ENCODE measurements at regions not wholly inside any gene's neighbourhood (a gene's known extent, or its start where the extent isn't known, plus 50 kb on each side); places are given as distances from the start of the nearest gene placed in this dataset.
A peak's percentile ranks its signal among the peaks of the same experiment; 100 is the strongest.
"Not testable (repeated sequence)": the region's sequence is repeated elsewhere in the genome, so short reads cannot be mapped to it uniquely, and the experiment has no call there.

DNA sequence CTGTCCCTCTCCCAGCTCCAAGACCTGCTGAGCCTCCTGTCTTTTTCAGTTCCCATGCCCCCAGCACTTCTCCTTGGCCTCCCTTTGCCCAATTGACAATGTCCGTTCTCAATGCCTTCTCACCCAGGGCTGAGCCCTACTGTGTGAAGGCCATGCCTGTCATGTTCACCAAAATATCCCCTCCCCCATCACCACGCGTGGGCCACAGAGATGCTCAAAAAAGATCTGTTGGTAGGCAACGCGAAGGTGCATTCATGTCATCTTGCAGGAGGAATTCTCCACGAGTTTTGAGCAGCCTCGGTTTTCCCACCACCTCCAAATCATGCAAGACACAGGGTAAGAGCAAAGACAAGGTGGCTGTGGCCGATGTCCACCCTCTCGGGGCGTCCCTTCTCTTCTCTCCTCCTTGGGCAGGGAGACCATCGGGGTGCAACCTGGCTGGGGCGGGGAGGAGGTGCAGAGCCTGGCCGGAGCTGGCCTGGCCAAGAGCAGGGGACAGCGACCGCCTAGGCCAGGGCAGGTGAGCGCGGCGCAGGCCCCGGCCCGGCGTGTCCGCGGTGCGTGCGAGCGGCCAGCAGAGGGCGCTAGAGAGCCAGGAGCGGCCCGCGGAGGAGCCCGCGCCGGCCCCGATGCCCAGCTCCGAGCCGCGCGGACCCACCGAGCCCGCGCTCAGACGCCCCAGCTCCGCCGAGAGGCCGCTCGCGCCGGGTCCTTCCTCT, 56.3 kb upstream of the KRTAP5-11 start:
- DNase-seq = peak; percentile 63
- POLR2A ChIA-PET; H3K9me3 Mint-ChIP-seq; H3K4me1 Mint-ChIP-seq; H3K36me3 Mint-ChIP-seq (ENCODE audit: low read depth); H3K27ac Mint-ChIP-seq; H3K4me3 Mint-ChIP-seq: not testable (repeated sequence)
- CTCF ChIA-PET = interaction anchor here (0.6 kb wide), 1 partner anchor 57 kb away, joined by 3 read pairs; no protein-coding TSS in a partner anchor
- H3K27me3 Mint-ChIP-seq = peaks cover 28% of the 10 kb centered on the region

DNA sequence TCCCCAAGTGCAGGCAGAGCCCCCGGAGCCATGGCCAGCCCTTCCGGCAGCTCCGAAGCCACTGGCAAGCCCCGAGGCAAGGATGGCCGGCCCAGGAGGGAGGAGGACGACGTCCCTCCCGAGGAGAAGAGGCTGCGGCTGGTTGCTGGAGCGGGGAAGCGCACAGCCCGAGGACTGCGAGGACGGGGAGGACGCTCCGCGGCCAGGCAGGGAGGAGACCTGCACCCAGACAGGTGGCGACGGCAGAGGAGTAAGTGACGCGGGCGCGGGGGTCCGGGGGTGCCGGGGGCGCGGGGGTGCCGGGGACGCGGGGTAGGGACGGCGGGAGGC, 56.8 kb upstream of the KRTAP5-11 start:
- CTCF ChIA-PET = interaction anchor here (1.2 kb wide), 1 partner anchor 71 kb away, joined by 3 read pairs; no protein-coding TSS in a partner anchor
- peaks cover 28% of the 10 kb centered on the region for H3K27me3 Mint-ChIP-seq
- H3K9me3 Mint-ChIP-seq; H3K4me3 Mint-ChIP-seq; POLR2A ChIA-PET; DNase-seq; H3K27ac Mint-ChIP-seq; H3K4me1 Mint-ChIP-seq; H3K36me3 Mint-ChIP-seq (ENCODE audit: low read depth): not testable (repeated sequence)

DNA sequence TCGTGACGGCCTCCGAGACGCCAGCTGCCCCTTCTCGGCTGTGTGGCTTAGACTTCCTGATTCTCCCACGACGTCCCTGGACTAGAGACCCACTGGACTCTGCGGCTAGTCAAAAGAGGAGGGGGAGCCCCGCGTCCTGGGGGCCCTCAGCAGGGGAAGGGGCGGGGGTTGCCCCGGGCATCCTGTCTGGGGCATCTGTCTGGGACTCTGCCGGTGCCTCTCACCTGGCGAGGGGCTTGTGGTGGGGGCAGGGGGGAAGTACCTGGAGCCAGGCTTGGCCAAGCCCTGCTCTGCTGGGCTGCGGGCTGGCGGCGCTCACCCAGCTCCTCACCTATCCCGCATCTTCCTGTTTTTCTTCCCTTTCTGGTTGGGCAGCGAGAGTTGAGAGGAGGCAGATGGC, 57.2 kb upstream of the KRTAP5-11 start:
- H3K4me1 Mint-ChIP-seq; DNase-seq; H3K36me3 Mint-ChIP-seq (ENCODE audit: low read depth); H3K4me3 Mint-ChIP-seq; H3K9me3 Mint-ChIP-seq; POLR2A ChIA-PET; H3K27ac Mint-ChIP-seq: not testable (repeated sequence)
- CTCF ChIA-PET = interaction anchor here (0.6 to 1.2 kb wide), 2 partner anchors 71 to 82 kb away, joined by 3 read pairs; no protein-coding TSS in a partner anchor
- peaks cover 28% of the 10 kb centered on the region for H3K27me3 Mint-ChIP-seq

DNA sequence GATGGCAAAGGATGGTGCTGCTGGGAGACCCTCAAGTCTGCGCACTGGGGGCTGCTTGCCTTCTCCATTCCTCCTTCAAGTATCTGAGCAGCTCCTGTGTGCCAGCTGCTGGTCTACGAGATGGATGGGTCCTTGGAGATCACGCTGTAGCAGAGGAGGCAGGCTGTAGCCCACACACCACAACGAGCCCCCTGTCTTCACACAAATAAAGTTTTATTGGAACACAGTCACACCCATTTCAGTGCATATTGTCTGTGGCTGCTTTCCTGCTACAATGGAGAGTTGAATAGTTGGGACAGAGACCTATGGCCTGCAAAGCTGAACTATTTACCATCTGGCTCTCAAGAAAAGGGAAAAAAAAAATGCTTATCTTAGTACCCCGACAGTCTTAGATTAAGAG, 64.4 kb upstream of the KRTAP5-11 start:
- CTCF ChIA-PET; DNase-seq; POLR2A ChIA-PET; H3K27ac Mint-ChIP-seq; H3K4me3 Mint-ChIP-seq; H3K4me1 Mint-ChIP-seq; H3K36me3 Mint-ChIP-seq (ENCODE audit: low read depth); H3K27me3 Mint-ChIP-seq; H3K9me3 Mint-ChIP-seq: not testable (repeated sequence)

DNA sequence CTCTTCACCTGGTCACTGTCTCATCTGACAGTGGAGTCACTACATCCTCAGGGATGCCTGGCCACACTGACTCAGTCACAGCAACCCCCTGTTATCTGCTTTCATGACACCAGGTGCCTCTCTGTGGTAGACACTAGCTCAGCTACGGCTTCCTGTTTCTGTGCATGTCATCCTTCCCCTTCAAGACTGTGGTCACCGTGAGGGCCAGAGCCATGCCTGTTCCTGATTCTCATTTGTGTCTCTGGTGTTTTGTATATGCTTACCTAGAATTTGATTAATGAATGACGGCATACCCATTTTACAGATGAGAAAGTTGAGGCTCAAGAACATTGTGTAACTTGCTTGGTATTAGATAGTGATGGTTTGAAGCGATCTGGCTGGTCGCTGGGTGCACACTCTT, 70.3 kb upstream of the KRTAP5-11 start:
- H3K27me3 Mint-ChIP-seq; H3K27ac Mint-ChIP-seq; H3K9me3 Mint-ChIP-seq; H3K4me1 Mint-ChIP-seq; CTCF ChIA-PET; POLR2A ChIA-PET; DNase-seq; H3K4me3 Mint-ChIP-seq; H3K36me3 Mint-ChIP-seq (ENCODE audit: low read depth): not testable (repeated sequence)

DNA sequence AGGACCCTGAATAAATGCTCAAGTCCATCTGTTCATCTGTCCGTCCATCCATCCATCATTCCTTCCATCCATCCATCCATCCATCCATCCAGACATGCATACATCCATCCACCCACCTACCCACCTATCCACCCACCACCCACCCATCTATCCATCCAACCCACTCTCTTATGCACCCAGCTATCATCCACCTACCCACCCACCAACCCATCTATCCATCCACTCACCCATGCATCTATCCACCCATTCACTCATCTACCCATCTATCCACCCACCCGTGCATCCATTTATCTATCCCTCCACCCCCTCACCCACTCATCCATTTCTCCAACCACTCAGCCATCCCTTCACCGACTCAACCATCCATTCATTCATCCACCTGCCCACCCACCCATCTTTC, 71.7 kb upstream of the KRTAP5-11 start:
- DNase-seq; H3K4me1 Mint-ChIP-seq; H3K27me3 Mint-ChIP-seq; H3K4me3 Mint-ChIP-seq; H3K9me3 Mint-ChIP-seq; CTCF ChIA-PET; H3K27ac Mint-ChIP-seq; POLR2A ChIA-PET; H3K36me3 Mint-ChIP-seq (ENCODE audit: low read depth): not testable (repeated sequence)

DNA sequence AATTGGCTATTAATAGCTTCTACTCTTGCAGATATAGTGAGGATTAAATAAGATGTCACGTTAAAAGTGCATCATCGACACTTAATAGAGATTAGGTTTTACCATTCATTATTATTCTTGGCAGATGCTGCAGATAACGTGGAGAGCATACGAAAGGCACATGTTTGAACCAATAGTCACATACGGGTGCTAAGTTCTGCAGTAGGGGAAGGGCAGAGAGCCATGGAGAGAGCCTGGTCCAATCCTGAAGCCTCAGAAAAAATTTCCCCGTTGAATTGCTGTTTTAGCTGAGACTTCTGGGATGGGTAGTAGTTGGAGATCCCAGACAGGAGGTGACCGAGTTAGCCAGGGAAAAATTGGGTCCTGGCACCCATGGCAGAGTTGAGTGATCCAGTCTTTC, 72.4 kb upstream of the KRTAP5-11 start:
- H3K4me3 Mint-ChIP-seq; CTCF ChIA-PET; H3K27me3 Mint-ChIP-seq; H3K36me3 Mint-ChIP-seq (ENCODE audit: low read depth); H3K9me3 Mint-ChIP-seq; H3K27ac Mint-ChIP-seq; H3K4me1 Mint-ChIP-seq; DNase-seq; POLR2A ChIA-PET: not testable (repeated sequence)

DNA sequence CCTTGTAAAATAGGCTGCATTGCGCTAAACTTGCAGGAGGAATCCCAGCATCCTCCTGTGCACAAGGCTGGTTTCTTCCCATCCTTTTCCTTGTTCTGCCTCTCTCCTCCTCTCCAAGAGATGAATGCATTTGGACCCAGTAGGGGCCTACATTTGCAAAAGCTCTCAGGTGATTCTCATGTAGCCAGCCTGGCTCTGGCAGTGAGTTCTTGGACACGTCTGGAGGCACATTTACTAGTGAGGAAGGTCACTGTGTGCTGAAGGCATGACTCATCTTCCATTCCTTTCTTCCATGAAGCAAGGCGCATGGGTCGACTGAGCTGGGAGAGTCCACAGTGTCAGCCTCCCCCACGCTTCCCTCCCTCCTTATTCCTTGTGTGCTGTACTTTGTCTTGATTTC, 73.8 kb upstream of the KRTAP5-11 start:
- H3K27ac Mint-ChIP-seq; H3K9me3 Mint-ChIP-seq; H3K4me3 Mint-ChIP-seq; DNase-seq; H3K4me1 Mint-ChIP-seq; POLR2A ChIA-PET; H3K27me3 Mint-ChIP-seq; CTCF ChIA-PET; H3K36me3 Mint-ChIP-seq (ENCODE audit: low read depth): not testable (repeated sequence)

DNA sequence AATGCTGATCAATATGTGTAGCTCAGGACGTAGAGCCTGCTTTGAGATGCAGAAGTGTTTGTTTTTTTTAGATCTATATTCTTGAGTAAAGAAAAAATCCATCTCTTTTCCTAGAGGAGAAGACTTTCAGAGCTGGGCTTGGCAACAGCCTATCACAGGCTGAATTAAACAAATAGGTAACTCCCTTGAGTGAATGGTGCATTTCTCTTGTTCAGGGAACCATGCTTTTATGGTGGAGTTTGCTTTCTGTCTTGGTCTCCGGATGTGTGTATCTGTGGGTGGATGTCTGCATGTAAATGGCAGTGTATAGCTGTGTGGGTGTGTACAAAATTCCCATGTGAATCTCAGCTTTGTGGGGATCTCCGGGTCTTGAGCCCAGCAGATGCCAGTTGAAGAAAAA, 82.3 kb upstream of the KRTAP5-11 start:
- H3K36me3 Mint-ChIP-seq (ENCODE audit: low read depth); H3K4me3 Mint-ChIP-seq; H3K9me3 Mint-ChIP-seq; H3K4me1 Mint-ChIP-seq; CTCF ChIA-PET; DNase-seq; H3K27ac Mint-ChIP-seq; H3K27me3 Mint-ChIP-seq; POLR2A ChIA-PET: not testable (repeated sequence)

DNA sequence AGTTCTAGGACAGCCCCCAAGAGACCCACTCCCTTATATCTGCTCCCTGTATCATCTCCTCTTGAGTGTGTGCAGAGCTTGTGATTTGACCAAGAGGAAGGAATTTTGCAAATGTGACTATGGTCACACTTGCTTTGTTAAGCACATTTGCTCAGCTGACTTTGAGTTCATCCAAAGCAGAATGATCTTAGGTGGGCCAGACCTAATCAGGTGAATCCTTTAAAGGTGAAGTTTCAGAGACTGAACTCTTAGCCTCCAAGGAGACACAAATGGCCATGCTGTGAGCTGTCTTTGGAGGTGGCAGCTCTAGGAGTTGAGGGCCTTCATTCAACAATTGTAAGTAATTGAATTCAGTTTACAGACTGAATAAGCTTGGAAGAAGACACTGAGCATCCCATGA, 115.4 kb upstream of the KRTAP5-11 start:
- H3K9me3 Mint-ChIP-seq; H3K27me3 Mint-ChIP-seq; H3K27ac Mint-ChIP-seq; H3K4me1 Mint-ChIP-seq; H3K4me3 Mint-ChIP-seq; DNase-seq; CTCF ChIA-PET; H3K36me3 Mint-ChIP-seq (ENCODE audit: low read depth); POLR2A ChIA-PET: not testable (repeated sequence)

DNA sequence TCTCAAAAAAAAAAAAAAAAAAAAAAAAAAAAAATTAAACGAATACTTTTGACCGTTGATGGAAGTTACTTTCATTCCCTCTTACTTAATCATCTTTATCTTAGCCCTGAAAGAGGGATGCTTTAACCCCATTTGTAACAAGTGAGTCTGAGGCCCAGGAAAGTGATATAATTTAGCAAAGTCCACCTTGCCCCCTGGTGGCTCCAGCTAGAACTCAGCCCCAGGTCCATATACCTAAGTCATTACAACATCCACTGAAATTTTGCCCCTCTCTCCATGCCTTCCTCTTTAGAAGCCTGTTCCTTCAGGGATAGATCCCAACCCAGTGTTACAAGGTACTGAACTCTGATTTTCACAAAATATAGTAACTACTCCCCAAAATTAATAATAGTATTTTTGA, 116.3 kb upstream of the KRTAP5-11 start:
- H3K9me3 Mint-ChIP-seq; POLR2A ChIA-PET; H3K27ac Mint-ChIP-seq; DNase-seq; H3K36me3 Mint-ChIP-seq (ENCODE audit: low read depth); H3K4me1 Mint-ChIP-seq; H3K4me3 Mint-ChIP-seq; H3K27me3 Mint-ChIP-seq: not testable (repeated sequence)
- CTCF ChIA-PET = interaction anchor here (0.8 kb wide), 1 partner anchor 63 kb away, joined by 3 read pairs; no protein-coding TSS in a partner anchor

DNA sequence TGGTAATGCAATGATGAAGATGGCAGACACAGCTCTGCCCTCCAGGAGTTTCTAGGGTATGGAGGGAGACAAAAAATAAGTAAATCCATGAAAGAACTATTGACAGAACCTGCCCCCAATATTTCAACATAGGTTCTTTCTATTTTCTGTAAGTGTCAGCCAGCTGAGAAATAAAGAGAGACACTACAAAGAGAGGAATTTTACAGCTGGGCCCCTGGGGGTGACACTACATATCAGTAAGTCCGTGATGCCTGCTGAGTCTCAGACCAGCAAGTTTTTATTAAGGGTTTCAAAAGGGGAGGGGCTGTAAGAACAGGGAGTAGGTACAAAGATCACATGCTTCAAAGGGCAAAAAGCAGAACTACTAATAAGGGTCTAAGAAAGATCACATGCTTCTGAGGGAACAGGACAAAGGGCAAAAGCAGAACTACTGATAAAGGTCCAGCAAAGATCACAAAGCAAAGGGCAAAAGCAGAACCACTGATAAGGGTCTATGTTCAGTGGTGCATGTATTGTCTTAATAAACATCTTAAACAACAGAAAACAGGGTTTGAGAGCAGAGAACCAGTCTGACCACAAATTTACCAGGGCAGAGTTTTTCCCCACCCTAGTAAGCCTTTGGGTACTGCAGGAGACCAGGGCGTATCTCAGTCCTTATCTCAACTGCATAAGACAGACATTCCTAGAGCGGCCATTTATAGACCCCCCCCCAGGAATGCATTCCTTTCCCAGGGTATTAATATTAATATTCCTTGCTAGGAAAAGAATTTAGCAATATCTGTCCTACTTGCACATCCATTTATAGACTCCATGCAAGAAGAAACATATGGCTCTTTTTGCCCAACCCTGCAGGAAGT, 119.0 kb upstream of the KRTAP5-11 start:
- POLR2A ChIA-PET; H3K4me1 Mint-ChIP-seq; H3K27me3 Mint-ChIP-seq; H3K27ac Mint-ChIP-seq; H3K4me3 Mint-ChIP-seq; CTCF ChIA-PET; H3K9me3 Mint-ChIP-seq; DNase-seq; H3K36me3 Mint-ChIP-seq (ENCODE audit: low read depth): not testable (repeated sequence)

DNA sequence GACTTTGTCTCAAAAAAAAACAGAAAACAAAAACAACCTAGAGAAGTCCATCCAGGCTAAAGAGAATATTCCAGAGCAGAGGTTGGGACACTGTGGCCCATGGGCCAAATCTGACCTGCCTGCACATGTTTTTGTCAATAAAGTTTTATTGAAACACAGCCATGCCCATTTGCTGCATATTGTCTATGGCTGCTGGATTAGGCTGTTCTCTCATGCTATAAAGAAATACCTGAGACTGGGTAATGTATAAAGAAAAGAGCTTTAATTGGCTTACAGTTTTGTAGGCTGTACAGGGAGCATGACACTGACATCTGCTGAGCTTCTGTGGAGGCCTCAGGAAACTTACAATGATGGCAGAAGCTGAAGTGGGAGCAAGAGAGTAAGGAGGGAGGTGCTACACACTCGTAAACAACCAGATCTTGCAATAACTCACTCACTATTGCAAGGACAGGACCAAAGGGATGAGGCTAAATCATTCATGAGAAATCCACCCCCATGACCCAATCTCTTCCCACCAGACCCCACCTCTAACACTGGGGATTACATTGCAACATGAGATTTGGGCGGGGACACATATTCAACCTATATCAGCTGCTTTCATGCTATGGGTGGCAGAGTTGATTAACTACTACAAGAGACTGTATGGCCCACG, 122.5 kb upstream of the KRTAP5-11 start:
- POLR2A ChIA-PET; H3K36me3 Mint-ChIP-seq (ENCODE audit: low read depth); CTCF ChIA-PET; H3K27ac Mint-ChIP-seq; H3K4me1 Mint-ChIP-seq; H3K4me3 Mint-ChIP-seq; H3K27me3 Mint-ChIP-seq; DNase-seq; H3K9me3 Mint-ChIP-seq: not testable (repeated sequence)

Measured in activated CD4-positive, alpha-beta memory T cell treated with anti-CD3 and anti-CD28 coated beads, Interleukin-2, amount 10 ng/mL, durations not matched to agents 7 days and 5 days (primary cell).